HG02973 (cell line): ENCODE measurements at regions not wholly inside any gene's neighbourhood (a gene's known extent, or its start where the extent isn't known, plus 50 kb on each side); places are given as distances from the start of the nearest gene placed in this dataset.

Source experiments
- ATAC-seq: cut with Tn5 transposase; IDR thresholded peaks from one replicate; pipeline ENCODE4 v1.9.1; 2021; ENCODE audit warnings: moderate library complexity; ENCODE audit not compliant: unreplicated experiment

GRCh38 chr10:36393801-36394200 is 731.6 kb upstream of the ANKRD30A start:
- no peak for ATAC-seq

- ATAC-seq = no peak
These were observed 734.0 kb upstream of the ANKRD30A start for GRCh38 chr10:36391405-36391804.

GRCh38 chr10:36390221-36390620 is 735.2 kb upstream of the ANKRD30A start:
- ATAC-seq = no peak

DNA sequence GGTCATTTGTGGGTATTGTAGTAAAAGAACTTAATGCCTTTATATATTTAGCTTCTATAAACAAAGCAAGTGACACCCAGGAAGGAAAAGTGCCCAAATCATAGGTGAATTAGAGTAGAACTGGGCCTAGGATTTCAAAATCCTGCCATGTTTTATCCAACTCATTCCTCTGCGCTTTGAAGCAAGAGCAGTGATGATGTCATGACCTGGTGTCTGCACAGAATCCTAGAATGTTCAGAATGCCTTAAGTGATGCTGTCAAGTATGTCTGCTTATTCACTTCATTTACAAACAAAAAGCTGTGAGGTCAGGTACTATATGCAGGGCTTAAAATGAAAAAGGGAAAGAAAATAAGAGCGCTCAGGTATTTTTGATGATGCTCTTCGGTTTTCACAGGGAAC is 737.2 kb upstream of the ANKRD30A start:
- ATAC-seq = no peak

DNA sequence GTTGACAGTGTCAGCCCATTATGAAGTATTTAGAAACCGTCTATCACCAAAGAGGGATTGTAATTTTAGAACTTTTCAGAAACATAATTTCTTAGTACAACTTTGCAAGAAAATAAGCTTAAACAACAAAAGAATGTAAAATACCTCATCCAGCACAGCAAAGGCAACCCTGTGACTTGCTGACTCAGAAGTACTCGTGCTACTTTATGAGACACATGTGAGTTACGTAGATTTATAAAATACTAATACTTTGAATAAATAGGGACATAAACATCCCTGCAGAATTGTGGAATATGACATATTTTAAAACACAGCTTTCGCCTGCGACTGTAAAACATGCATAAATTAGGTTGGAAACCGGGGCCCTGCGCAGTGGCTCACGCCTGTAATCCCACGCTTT is 739.7 kb upstream of the ANKRD30A start:
- ATAC-seq = no peak

- no peak for ATAC-seq
These were observed 741.3 kb upstream of the FZD8 start for GRCh38 chr10:36383349-36383748.

DNA sequence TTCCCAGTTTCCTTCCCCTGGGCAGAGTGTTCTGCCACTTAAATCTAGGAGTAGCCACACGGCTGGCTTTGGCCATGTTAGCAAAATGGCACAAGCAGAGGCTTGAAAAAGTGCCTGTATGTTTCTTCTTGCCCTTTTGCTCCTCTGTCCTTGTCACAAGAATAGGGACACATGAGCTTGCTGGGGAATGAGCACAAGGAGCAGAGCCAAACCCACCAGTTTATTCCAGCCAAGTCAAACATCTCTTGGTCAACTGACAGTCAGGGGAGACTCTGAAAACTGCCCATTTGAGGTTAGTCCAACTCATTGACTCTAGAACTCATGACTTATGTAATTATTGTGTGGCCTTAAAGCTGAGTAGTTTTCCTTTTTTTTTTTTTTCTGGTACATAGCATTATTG is 739.7 kb upstream of the FZD8 start:
- ATAC-seq = no peak

DNA sequence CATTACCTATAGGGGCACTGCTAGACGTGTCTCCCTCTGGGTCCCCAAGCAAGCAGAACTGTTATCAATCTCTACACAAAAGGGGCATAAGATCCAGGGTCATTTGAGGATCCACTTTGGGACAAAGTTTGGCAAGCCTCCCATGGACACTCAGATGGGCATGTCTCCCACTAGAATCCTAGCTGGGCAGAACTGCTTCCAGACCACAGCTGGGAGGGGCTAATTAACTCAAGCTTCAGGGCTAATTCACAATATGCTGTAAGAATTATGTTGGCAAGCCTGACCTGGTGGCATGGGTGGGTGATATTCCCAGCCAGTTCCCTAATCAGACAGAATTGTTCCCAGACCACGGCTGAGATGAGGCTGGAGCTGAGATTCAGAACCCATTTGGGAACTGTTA is 738.4 kb upstream of the FZD8 start:
- no peak for ATAC-seq

DNA sequence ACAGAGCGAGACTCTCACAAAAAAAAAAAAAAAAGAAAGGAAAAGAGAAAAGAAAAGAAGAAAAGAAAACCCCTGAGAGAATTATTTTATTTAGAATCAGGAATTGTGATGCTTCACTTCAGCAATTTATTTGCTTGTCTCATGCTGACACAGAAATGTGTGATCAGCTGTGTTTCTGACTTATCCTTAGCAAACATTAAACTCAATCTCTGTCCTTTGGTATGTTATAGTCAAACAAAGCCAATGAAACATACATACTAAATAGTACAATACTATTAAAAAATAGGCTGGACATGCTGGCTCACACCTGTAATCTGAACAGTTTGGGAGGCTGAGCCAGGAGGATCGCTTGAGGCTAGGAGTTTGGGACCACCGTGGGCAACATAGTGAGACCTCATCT is 733.0 kb upstream of the FZD8 start:
- ATAC-seq = no peak

- ATAC-seq = no peak
These were observed 731.5 kb upstream of the FZD8 start for GRCh38 chr10:36373424-36374096.

GRCh38 chr10:36367362-36367761 is 725.3 kb upstream of the FZD8 start:
- no peak for ATAC-seq

- no peak for ATAC-seq
These were observed 724.7 kb upstream of the FZD8 start for GRCh38 chr10:36366843-36367242.

DNA sequence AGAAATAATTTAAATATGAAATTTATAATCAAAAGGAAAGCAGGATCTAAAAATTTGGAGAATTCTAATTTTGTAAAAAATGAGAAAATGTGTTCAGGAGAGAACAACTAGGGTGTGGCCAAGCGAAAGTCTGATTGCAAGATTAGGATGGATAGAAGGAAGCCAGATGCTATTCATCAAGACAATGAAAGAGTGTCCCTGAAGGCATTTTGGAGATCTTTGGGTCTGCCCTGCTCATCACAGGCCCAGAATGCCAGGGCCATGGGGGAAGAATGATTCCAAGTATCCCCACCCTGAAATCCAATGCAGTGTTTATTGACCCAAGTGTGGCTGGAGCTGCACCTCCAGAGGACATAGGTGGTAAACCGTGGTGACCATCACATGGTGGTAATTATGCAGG is 724.0 kb upstream of the FZD8 start:
- no peak for ATAC-seq

DNA sequence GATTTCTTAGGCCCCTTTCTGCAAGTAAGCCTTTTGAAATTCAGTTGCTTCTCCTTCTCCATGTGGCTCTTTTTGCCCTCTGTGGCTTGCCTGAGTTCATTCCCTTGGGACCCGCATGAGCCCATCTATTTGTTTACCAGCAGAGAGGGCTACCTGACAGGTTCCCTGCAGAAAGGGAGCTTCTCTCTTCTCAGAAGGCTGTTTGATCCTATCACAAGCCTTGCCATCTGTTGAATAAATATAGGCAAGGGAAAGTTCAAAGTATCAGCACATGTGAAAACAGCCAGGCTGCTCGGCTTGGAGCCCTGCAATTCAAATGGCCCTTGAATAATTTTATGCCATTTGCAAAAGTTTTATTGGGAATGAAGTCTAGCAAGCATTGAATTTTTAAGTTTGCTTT is 720.2 kb upstream of the FZD8 start:
- no peak for ATAC-seq

DNA sequence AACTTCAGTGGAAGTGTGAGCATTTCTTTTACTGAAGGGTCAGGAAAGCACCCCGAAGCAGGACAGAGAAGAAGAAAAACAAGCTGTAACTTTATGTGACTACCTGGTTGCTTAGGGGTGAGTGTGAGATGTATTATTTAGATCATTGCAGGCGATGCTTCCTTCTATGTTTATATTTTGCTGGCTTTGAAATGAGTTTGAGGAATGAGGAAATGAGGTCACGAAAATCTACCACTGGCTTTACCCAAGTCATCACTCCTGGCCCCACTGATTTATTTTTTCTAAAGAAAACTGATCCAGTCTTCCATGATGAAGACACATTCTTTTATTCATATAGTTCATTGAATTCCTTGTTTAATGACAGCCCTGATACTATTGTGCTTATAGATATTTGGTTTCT is 716.6 kb upstream of the FZD8 start:
- ATAC-seq = no peak

- no peak for ATAC-seq
These were observed 712.5 kb upstream of the FZD8 start for GRCh38 chr10:36354633-36355032.

GRCh38 chr10:36351159-36351558 is 709.1 kb upstream of the FZD8 start:
- no peak for ATAC-seq

DNA sequence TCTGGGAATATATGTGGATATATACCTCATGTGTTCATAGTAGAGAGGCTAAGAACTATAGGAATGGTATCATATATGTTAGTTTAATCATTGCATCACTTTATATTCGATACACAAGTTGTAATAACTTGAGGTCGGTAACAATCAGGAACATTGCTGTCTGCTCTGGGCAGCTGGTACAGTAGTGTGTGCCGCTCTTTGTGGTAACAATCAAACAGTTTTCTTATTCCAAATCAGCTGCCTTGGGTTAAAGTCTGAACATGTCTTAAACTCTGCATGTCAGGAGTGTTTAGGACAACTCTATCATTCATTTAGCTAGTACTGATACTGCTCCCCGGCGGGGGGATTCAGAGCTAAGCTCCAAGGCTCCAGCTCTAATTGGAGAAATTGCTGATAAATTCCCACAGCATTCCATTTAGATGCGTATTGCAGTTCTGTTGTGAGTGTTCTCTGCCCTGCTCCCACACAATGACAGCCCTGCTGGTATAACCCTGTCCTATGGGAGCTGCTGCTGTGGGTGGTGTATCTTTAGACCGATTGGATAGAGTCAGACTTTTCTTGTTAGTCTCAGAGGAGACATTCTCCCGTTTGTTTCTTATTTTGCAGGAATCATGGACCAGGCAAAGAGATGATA is 707.5 kb upstream of the FZD8 start:
- no peak for ATAC-seq

DNA sequence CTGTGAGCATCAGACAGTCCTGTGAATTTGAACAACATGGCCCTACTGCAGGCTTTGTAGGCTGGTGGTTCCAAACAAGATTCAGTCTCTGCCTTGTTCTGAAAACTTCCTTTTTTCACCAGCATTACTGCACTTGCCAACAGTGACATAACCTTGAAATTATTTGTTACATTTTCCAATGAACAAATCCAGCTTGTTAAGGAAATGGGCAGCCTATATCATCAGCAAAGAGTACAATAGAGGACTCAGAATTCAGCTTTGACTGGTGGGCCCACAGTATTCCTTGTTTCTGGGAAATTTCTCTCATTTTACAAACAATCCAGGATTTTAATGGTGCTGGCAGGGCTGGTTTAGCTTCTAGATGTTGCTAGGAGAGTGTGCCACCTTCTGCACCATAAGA is 703.7 kb upstream of the FZD8 start:
- no peak for ATAC-seq

DNA sequence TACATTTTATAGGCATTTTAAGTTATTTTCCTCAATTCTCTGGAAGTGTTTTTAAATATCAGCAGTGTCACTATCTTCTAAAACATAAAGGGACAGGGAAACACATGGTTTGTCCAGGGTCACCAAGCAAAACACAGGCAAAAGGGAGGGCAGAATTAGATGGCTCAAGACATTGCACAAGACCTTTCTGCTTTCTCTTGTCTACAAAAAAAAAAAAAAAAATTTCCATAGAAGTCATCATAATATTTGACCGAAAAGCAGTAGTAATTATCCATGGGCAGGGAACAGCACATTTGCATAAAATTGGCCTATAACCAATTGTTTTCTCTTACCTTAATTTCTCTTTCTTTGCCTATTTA is 703.1 kb upstream of the FZD8 start:
- ATAC-seq = no peak

GRCh38 chr10:36344240-36345174 is 702.4 kb upstream of the FZD8 start:
- ATAC-seq = no peak

DNA sequence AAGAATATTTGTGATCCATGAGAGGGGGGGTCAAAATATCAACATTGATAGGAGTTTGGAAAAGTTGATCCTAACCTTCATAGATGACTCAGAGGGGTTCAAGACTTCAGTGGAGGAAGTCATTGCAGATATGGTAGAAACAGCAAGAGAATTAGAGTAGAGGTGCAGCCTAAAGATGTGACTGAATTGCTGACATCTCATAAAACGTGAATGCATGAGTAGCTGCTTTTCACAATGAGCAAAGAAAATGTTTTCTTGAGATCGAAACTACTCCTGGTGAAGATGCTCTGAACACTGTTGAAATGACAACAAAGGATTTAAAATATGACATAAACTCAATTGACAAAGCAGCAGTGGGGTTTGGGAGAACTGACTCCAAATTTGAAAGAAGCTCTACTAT is 700.7 kb upstream of the FZD8 start:
- no peak for ATAC-seq
